Neural cell (in vitro differentiated cells): ENCODE measurements at regions not wholly inside any gene's neighbourhood (a gene's known extent, or its start where the extent isn't known, plus 50 kb on each side); places are given as distances from the start of the nearest gene placed in this dataset.

Experiments used
- H2AFZ ChIP-seq: fragments of 200-600, 300-800 bp; sonication (generic), shearing (Covaris generic); 2 replicates; pipeline ENCODE4 v1.6.0; 2014; ENCODE audit warnings: low read depth, mild to moderate bottlenecking, antibody characterized with exemption, low read length, moderate library complexity
- H3F3A ChIP-seq: fragments of 200-600 bp; shearing (Covaris generic); 2 replicates; pipeline ENCODE4 v1.6.1; 2016; ENCODE audit warnings: mild to moderate bottlenecking, moderate library complexity, mixed read lengths, antibody characterized with exemption, low read length; ENCODE audit not compliant: insufficient read depth, poor library complexity, severe bottlenecking
- H3K27ac ChIP-seq: fragments of 200-600, 300-800 bp; sonication (generic), shearing (Covaris generic); 2 replicates; pipeline ENCODE4 v1.5.1; 2014; ENCODE audit warnings: mild to moderate bottlenecking, low read length, moderate library complexity
- H3K27me3 ChIP-seq: fragments of 300-800, 200-600 bp; sonication (generic), shearing (Covaris generic); 2 replicates; pipeline ENCODE4 v1.6.0; 2014; ENCODE audit warnings: mild to moderate bottlenecking, low read depth, low read length, moderate library complexity; ENCODE audit not compliant: insufficient read depth
- H3K36me3 ChIP-seq: fragments of 300-800, 200-600 bp; sonication (generic), shearing (Covaris generic); 2 replicates; pipeline ENCODE4 v1.5.1; 2014; ENCODE audit warnings: mild to moderate bottlenecking, antibody characterized with exemption, low read length, moderate library complexity; ENCODE audit not compliant: insufficient read depth
- H3K4me2 ChIP-seq: fragments of 300-800, 200-600 bp; sonication (generic), shearing (Covaris generic); 2 replicates; pipeline ENCODE4 v1.6.0; 2014; ENCODE audit warnings: mild to moderate bottlenecking, low read length
- H3K4me3 ChIP-seq: fragments of 300-800, 200-600 bp; sonication (generic), shearing (Covaris generic); 2 replicates; pipeline ENCODE4 v1.5.1; 2014; ENCODE audit warnings: mild to moderate bottlenecking, low read length, moderate library complexity
- H3K79me2 ChIP-seq: fragments of 200-600 bp; shearing (Covaris generic); replicated peaks from 2 replicates; pipeline ENCODE4 v1.6.0; 2014; ENCODE audit warnings: mild to moderate bottlenecking, low read length, moderate library complexity; ENCODE audit not compliant: insufficient read depth
- H3K9ac ChIP-seq: fragments of 300-800, 200-600 bp; sonication (generic), shearing (Covaris generic); 2 replicates; pipeline ENCODE4 v1.6.1; 2016; ENCODE audit warnings: mild to moderate bottlenecking, low read length, mixed read lengths
- H3K9me2 ChIP-seq: fragments of 200-600 bp; shearing (Covaris generic); 2 replicates; pipeline ENCODE4 v1.6.1; 2016; ENCODE audit warnings: mild to moderate bottlenecking, low read length, mixed read lengths; ENCODE audit not compliant: insufficient read depth
- H3K9me3 ChIP-seq: fragments of 200-600, 300-800 bp; sonication (generic), shearing (Covaris generic); 2 replicates; pipeline ENCODE4 v1.6.1; 2016; ENCODE audit warnings: mild to moderate bottlenecking, mixed run types, low read length, moderate library complexity, mixed read lengths
- H4K20me1 ChIP-seq: fragments of 200-600 bp; shearing (Covaris generic); 2 replicates; pipeline ENCODE4 v1.6.1; 2016; ENCODE audit warnings: mild to moderate bottlenecking, mixed run types; ENCODE audit not compliant: insufficient read depth
- CTCF ChIP-seq: fragments of 450-650 bp; IDR thresholded peaks from 2 replicates; pipeline ENCODE4 v1.5.1; 2014; ENCODE audit warnings: antibody characterized with exemption, mild to moderate bottlenecking, moderate library complexity; ENCODE audit not compliant: poor library complexity, severe bottlenecking
- EP300 ChIP-seq: fragments of 450-650 bp; conservative IDR thresholded peaks from 2 replicates; pipeline ENCODE4 v1.6.1; 2014; ENCODE audit warnings: antibody characterized with exemption, mild to moderate bottlenecking, moderate library complexity; ENCODE audit not compliant: poor library complexity, severe bottlenecking
- EZH2 ChIP-seq: fragments of 200-600, 300-800 bp; shearing (Covaris generic), sonication (generic); IDR thresholded peaks from 2 replicates; pipeline ENCODE4 v1.6.1; 2014; ENCODE audit warnings: antibody characterized with exemption, low read length, borderline replicate concordance, mild to moderate bottlenecking; ENCODE audit not compliant: insufficient read depth, poor library complexity, severe bottlenecking
- MXI1 ChIP-seq: fragments of 450-650 bp; conservative IDR thresholded peaks from 2 replicates; pipeline ENCODE4 v1.6.1; 2014; ENCODE audit warnings: antibody characterized with exemption, mild to moderate bottlenecking; ENCODE audit not compliant: poor library complexity, severe bottlenecking
- POLR2AphosphoS5 ChIP-seq: IDR thresholded peaks from 2 replicates; pipeline ENCODE4 v1.6.1; 2012
- RAD21 ChIP-seq: fragments of 450-650 bp; conservative IDR thresholded peaks from 2 replicates; pipeline ENCODE4 v1.6.1; 2014; ENCODE audit warnings: antibody characterized with exemption, mild to moderate bottlenecking, moderate library complexity
- SMC3 ChIP-seq: fragments of 450-650 bp; conservative IDR thresholded peaks from 2 replicates; pipeline ENCODE4 v1.6.1; 2014; ENCODE audit warnings: antibody characterized with exemption, mild to moderate bottlenecking, moderate library complexity; ENCODE audit not compliant: poor library complexity
- TAF1 ChIP-seq: IDR thresholded peaks from 2 replicates; pipeline ENCODE4 v1.6.1; 2012; ENCODE audit warnings: low read depth
- TF ChIP-seq, protein P1 (sequence below): IDR thresholded peaks from 2 replicates; pipeline ENCODE4 v1.6.1; 2012; ENCODE audit warnings: borderline replicate concordance

GRCh38 chr3:31445701-31446100 lies 87.0 kb upstream of the STT3B start:
- no peaks in the 10 kb centered on the region for H3K27me3 ChIP-seq
- H3K9ac ChIP-seq: no peak overlapping the region
- no peaks in the 10 kb centered on the region for H3K9me2 ChIP-seq
- H3K4me2 ChIP-seq: no peak overlapping the region
- no peak overlapping the region for H2AFZ ChIP-seq
- no peaks in the 10 kb centered on the region for H3K79me2 ChIP-seq
- H3K36me3 ChIP-seq: no peaks in the 10 kb centered on the region
- TF ChIP-seq, protein P1, sequence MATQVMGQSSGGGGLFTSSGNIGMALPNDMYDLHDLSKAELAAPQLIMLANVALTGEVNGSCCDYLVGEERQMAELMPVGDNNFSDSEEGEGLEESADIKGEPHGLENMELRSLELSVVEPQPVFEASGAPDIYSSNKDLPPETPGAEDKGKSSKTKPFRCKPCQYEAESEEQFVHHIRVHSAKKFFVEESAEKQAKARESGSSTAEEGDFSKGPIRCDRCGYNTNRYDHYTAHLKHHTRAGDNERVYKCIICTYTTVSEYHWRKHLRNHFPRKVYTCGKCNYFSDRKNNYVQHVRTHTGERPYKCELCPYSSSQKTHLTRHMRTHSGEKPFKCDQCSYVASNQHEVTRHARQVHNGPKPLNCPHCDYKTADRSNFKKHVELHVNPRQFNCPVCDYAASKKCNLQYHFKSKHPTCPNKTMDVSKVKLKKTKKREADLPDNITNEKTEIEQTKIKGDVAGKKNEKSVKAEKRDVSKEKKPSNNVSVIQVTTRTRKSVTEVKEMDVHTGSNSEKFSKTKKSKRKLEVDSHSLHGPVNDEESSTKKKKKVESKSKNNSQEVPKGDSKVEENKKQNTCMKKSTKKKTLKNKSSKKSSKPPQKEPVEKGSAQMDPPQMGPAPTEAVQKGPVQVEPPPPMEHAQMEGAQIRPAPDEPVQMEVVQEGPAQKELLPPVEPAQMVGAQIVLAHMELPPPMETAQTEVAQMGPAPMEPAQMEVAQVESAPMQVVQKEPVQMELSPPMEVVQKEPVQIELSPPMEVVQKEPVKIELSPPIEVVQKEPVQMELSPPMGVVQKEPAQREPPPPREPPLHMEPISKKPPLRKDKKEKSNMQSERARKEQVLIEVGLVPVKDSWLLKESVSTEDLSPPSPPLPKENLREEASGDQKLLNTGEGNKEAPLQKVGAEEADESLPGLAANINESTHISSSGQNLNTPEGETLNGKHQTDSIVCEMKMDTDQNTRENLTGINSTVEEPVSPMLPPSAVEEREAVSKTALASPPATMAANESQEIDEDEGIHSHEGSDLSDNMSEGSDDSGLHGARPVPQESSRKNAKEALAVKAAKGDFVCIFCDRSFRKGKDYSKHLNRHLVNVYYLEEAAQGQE: no peak
- TF ChIP-seq POLR2AphosphoS5 (no peak), EZH2 (no peak), CTCF (no peak), RAD21 (no peak), SMC3 (no peak), TAF1 (no peak), EP300 (no peak), MXI1 (no peak)
- no peaks in the 10 kb centered on the region for H3K9me3 ChIP-seq
- H3K27ac ChIP-seq: no peak overlapping the region
- no peak overlapping the region for H3K4me3 ChIP-seq
- no peaks in the 10 kb centered on the region for H3F3A ChIP-seq
- H4K20me1 ChIP-seq: no peaks in the 10 kb centered on the region

DNA sequence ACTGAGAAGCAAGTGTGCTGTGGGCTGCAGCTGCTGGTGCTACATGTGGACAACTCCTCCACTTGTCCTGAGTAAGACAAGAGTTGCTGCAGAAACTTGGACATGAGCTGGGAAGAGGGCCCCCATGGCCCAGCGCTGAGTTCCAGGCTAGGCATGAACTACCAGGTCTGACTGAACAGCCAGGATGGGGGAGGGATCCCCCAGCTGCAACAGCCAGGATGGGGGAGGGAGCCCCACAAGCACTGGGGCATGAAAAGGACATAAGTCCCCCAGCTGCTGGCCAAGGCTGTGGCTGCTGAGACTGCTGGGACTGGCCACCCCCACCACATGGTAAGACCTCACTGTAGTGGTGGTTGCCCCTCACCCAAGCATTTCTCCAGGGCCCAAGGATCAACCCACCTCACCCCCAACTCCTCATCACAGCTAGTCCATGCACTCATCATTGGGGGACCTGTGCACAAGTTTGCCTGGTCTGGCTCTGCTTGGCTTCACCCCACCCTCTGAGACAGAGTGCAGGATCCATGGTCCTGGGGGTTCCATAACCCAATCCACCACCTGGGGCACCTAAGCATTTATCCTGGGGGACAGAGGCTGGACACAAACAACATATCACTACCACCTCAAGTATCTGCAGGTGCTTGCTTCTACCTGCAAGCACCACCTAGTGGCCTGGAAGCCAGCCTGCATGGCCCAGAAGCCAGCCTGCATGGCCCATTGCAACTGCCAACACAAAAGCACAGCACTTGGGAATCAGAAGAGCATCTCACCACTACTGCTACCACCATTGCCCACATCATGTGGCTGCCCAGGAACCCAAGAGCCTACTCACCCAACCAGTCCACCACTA lies 84.5 kb upstream of the STT3B start:
- no peaks in the 10 kb centered on the region for H3K9me3 ChIP-seq
- H3K27ac ChIP-seq: no peak overlapping the region
- no peaks in the 10 kb centered on the region for H3K27me3 ChIP-seq
- no peak overlapping the region for H2AFZ ChIP-seq
- no peaks in the 10 kb centered on the region for H3K79me2 ChIP-seq
- no peaks in the 10 kb centered on the region for H3K9me2 ChIP-seq
- no peak overlapping the region for H3K4me3 ChIP-seq
- no peaks in the 10 kb centered on the region for H4K20me1 ChIP-seq
- H3K36me3 ChIP-seq: no peaks in the 10 kb centered on the region
- no peaks in the 10 kb centered on the region for H3F3A ChIP-seq
- no peak overlapping the region for H3K4me2 ChIP-seq
- H3K9ac ChIP-seq: no peak overlapping the region
- TF ChIP-seq EZH2 (no peak), EP300 (no peak), RAD21 (no peak), TAF1 (no peak), CTCF (no peak), MXI1 (no peak), POLR2AphosphoS5 (no peak)
- TF ChIP-seq, protein P1: no peak
